CD4-positive, alpha-beta T cell treated with Interleukin-6 for 4 hours (primary cell): ENCODE measurements at regions not wholly inside any gene's neighbourhood (a gene's known extent, or its start where the extent isn't known, plus 50 kb on each side); places are given as distances from the start of the nearest gene placed in this dataset.
"Not testable (repeated sequence)": the region's sequence is repeated elsewhere in the genome, so short reads cannot be mapped to it uniquely, and the experiment has no call there.

Source experiments
- DNase-seq: peaks from one replicate; pipeline ENCODE4 v3.0.0-alpha.2; 2020; ENCODE audit warnings: mixed read lengths

GRCh38 chr15:30688684-30689083, 62.8 kb downstream of the ARHGAP11B start:
- not testable (repeated sequence) for DNase-seq

- not testable (repeated sequence) for DNase-seq
Observed at GRCh38 chr15:30690153-30690552, 64.2 kb downstream of the ARHGAP11B start.

- not testable (repeated sequence) for DNase-seq
Observed at GRCh38 chr15:30695811-30696210, 69.9 kb downstream of the ARHGAP11B start.

GRCh38 chr15:30696439-30697314, 70.7 kb downstream of the ARHGAP11B start:
- DNase-seq: not testable (repeated sequence)

GRCh38 chr15:30697315-30697685, 71.4 kb downstream of the ARHGAP11B start:
- not testable (repeated sequence) for DNase-seq

GRCh38 chr15:30700006-30700597, 74.2 kb downstream of the ARHGAP11B start:
- not testable (repeated sequence) for DNase-seq

- not testable (repeated sequence) for DNase-seq
Observed at GRCh38 chr15:30707976-30708685, 82.2 kb downstream of the ARHGAP11B start.

- not testable (repeated sequence) for DNase-seq
Observed at GRCh38 chr15:30708809-30709208, 82.9 kb downstream of the ARHGAP11B start.

- not testable (repeated sequence) for DNase-seq
Observed at GRCh38 chr15:30718038-30718643, 92.2 kb downstream of the ARHGAP11B start.

- not testable (repeated sequence) for DNase-seq
Observed at GRCh38 chr15:30719363-30719762, 93.4 kb downstream of the ARHGAP11B start.

- DNase-seq: not testable (repeated sequence)
Observed at GRCh38 chr15:30720825-30721224, 94.9 kb downstream of the ARHGAP11B start.

GRCh38 chr15:30721529-30721928, 95.6 kb downstream of the ARHGAP11B start:
- not testable (repeated sequence) for DNase-seq

- not testable (repeated sequence) for DNase-seq
Observed at GRCh38 chr15:30723540-30724175, 97.7 kb downstream of the ARHGAP11B start.

- DNase-seq: not testable (repeated sequence)
Observed at GRCh38 chr15:30729880-30730590, 104.1 kb downstream of the ARHGAP11B start.

GRCh38 chr15:30730633-30731032, 104.7 kb downstream of the ARHGAP11B start:
- DNase-seq: not testable (repeated sequence)

- DNase-seq: not testable (repeated sequence)
Observed at GRCh38 chr15:30732100-30732499, 106.2 kb downstream of the ARHGAP11B start.

GRCh38 chr15:30735884-30736564, 110.1 kb downstream of the ARHGAP11B start:
- DNase-seq: not testable (repeated sequence)

GRCh38 chr15:30742796-30743195, 116.9 kb downstream of the ARHGAP11B start:
- DNase-seq: not testable (repeated sequence)

- DNase-seq: not testable (repeated sequence)
Observed at GRCh38 chr15:30749048-30749447, 123.1 kb downstream of the ARHGAP11B start.

- DNase-seq: not testable (repeated sequence)
Observed at GRCh38 chr15:30755036-30755687, 129.2 kb downstream of the ARHGAP11B start.
